GM23338 (cell line): ENCODE measurements at regions not wholly inside any gene's neighbourhood (a gene's known extent, or its start where the extent isn't known, plus 50 kb on each side); places are given as distances from the start of the nearest gene placed in this dataset.

Experiments
- POLR2AphosphoS5 ChIP-seq: IDR thresholded peaks from 2 replicates; pipeline ENCODE4 v1.6.1; 2016; ENCODE audit warnings: antibody characterized with exemption, low read depth
- TF ChIP-seq, protein P1 (sequence below), 2 experiments: fragments of 200-600 bp in 1 of 2; sonication (generic) in 1 of 2; conservative IDR thresholded peaks; 2 replicates each; pipeline versions ENCODE4 v1.5.1 to v1.6.1; 2016 to 2017; ENCODE audit warnings: antibody characterized with exemption in 2 of 2, low read depth in 2 of 2, mild to moderate bottlenecking in 2 of 2, moderate library complexity in 1 of 2

GRCh38 chr14:58872061-58872460 lies 234.3 kb downstream of the DACT1 start:
- no peak for TF ChIP-seq POLR2AphosphoS5
- TF ChIP-seq, protein P1, sequence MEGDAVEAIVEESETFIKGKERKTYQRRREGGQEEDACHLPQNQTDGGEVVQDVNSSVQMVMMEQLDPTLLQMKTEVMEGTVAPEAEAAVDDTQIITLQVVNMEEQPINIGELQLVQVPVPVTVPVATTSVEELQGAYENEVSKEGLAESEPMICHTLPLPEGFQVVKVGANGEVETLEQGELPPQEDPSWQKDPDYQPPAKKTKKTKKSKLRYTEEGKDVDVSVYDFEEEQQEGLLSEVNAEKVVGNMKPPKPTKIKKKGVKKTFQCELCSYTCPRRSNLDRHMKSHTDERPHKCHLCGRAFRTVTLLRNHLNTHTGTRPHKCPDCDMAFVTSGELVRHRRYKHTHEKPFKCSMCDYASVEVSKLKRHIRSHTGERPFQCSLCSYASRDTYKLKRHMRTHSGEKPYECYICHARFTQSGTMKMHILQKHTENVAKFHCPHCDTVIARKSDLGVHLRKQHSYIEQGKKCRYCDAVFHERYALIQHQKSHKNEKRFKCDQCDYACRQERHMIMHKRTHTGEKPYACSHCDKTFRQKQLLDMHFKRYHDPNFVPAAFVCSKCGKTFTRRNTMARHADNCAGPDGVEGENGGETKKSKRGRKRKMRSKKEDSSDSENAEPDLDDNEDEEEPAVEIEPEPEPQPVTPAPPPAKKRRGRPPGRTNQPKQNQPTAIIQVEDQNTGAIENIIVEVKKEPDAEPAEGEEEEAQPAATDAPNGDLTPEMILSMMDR (conservative IDR thresholded peaks at IDR 0.05; ENCODE audit: low read depth in 2 of 2) = no peak
